OCI-LY3 (cell line): ENCODE measurements at regions not wholly inside any gene's neighbourhood (a gene's known extent, or its start where the extent isn't known, plus 50 kb on each side); places are given as distances from the start of the nearest gene placed in this dataset.
"Not testable (repeated sequence)": the region's sequence is repeated elsewhere in the genome, so short reads cannot be mapped to it uniquely, and the experiment has no call there.

Experiments
- CTCF ChIP-seq: fragments of 200-600, 300-600 bp; sonication (generic); IDR thresholded peaks from 2 replicates; pipeline ENCODE4 v1.5.1; 2014; ENCODE audit warnings: antibody characterized with exemption, low read length, low read depth
- EZH2phosphoT487 ChIP-seq: fragments of 200-600 bp; shearing (Covaris generic); IDR thresholded peaks from 2 replicates; pipeline ENCODE4 v1.6.1; 2018; ENCODE audit warnings: antibody characterized with exemption, mixed run types, low read depth

- not testable (repeated sequence) for TF ChIP-seq CTCF, EZH2phosphoT487
These were observed 112.6 kb downstream of the PDHA2 start for GRCh38 chr4:95952538-95952937.
